Naive thymus-derived CD4-positive, alpha-beta T cell (primary cell): ENCODE measurements at regions not wholly inside any gene's neighbourhood (a gene's known extent, or its start where the extent isn't known, plus 50 kb on each side); places are given as distances from the start of the nearest gene placed in this dataset.

ENCODE experiments used
- ATAC-seq: fragments of 150-1000 bp; cut with Tn5 transposase; 2 replicates; pipeline ENCODE4 v1.10.0; 2021; ENCODE audit warnings: mild to moderate bottlenecking, moderate library complexity
- CTCF ChIA-PET: fragments of 350-600 bp; sonication (Branson Sonifier 250); formaldehyde crosslinking; loops from one replicate; lab custom pipeline; 2021; ENCODE audit warnings: antibody characterized with exemption; lab: Charles Lee
- POLR2A ChIA-PET: fragments of 350-600 bp; sonication (Branson Sonifier 250); formaldehyde crosslinking; loops from one replicate; lab custom pipeline; 2021; ENCODE audit warnings: antibody characterized with exemption, inconsistent platforms; lab: Charles Lee
- DNase-seq, 9 donors: peaks; one replicate each; pipeline versions ENCODE4 v3.0.0 to v3.0.0-alpha.2; 2020 to 2022; ENCODE audit warnings: mixed read lengths in 1 of 9
- H3K27ac ChIP-seq: one replicate; pipeline ENCODE4 v1.7.0; 2013; ENCODE audit warnings: mild to moderate bottlenecking, low read depth, low read length, moderate library complexity
- H3K27me3 ChIP-seq, 2 donors: one replicate each; pipeline ENCODE4 v1.7.0; 2013; ENCODE audit warnings: low read length in 2 of 2, mild to moderate bottlenecking in 2 of 2, moderate library complexity in 2 of 2; ENCODE audit not compliant: control insufficient read depth in 2 of 2, insufficient read depth in 2 of 2
- H3K36me3 ChIP-seq, 3 experiments: 1 replicate in 2 of 3; 2 replicates in 1 of 3; pipeline ENCODE4 v1.7.0; 2013; ENCODE audit warnings: low read length in 3 of 3, mild to moderate bottlenecking in 3 of 3, moderate library complexity in 1 of 3; ENCODE audit not compliant: insufficient read depth in 3 of 3, control insufficient read depth in 2 of 3
- H3K4me1 ChIP-seq, 2 donors: one replicate each; pipeline ENCODE4 v1.7.0; 2013; ENCODE audit warnings: low read length in 2 of 2, mild to moderate bottlenecking in 2 of 2, moderate library complexity in 1 of 2; ENCODE audit not compliant: control insufficient read depth in 2 of 2, insufficient read depth in 2 of 2
- H3K4me3 ChIP-seq: 2 replicates; pipeline ENCODE4 v1.7.0; 2013; ENCODE audit warnings: mild to moderate bottlenecking, low read length
- H3K9me3 ChIP-seq, 3 experiments: 1 replicate in 2 of 3; 2 replicates in 1 of 3; pipeline ENCODE4 v1.7.0; 2013; ENCODE audit warnings: low read length in 3 of 3; ENCODE audit not compliant: control insufficient read depth in 2 of 3
- H3K27ac Mint-ChIP-seq, 9 donors: one replicate each; pipeline ENCODE4 v1.8.0; 2020 to 2022; ENCODE audit warnings: mixed read lengths in 9 of 9, mild to moderate bottlenecking in 8 of 9, moderate library complexity in 5 of 9, inconsistent platforms in 2 of 9
- H3K27me3 Mint-ChIP-seq, 5 donors: one replicate each; pipeline ENCODE4 v1.8.0; 2021 to 2022; ENCODE audit warnings: mixed read lengths in 5 of 5, mild to moderate bottlenecking in 1 of 5
- H3K36me3 Mint-ChIP-seq, 5 donors: one replicate each; pipeline ENCODE4 v1.8.0; 2020 to 2022; ENCODE audit warnings: mixed read lengths in 5 of 5, mild to moderate bottlenecking in 3 of 5, inconsistent platforms in 1 of 5
- H3K4me1 Mint-ChIP-seq, 7 donors: one replicate each; pipeline ENCODE4 v1.8.0; 2020 to 2022; ENCODE audit warnings: mixed read lengths in 7 of 7, mild to moderate bottlenecking in 3 of 7, inconsistent platforms in 1 of 7
- H3K4me3 Mint-ChIP-seq, 10 donors: one replicate each; pipeline ENCODE4 v1.8.0; 2020 to 2022; ENCODE audit warnings: mild to moderate bottlenecking in 10 of 10, mixed read lengths in 10 of 10, moderate library complexity in 6 of 10, inconsistent platforms in 2 of 10
- H3K9me3 Mint-ChIP-seq, 11 donors: one replicate each; pipeline ENCODE4 v1.8.0; 2020 to 2022; ENCODE audit warnings: mixed read lengths in 11 of 11, mild to moderate bottlenecking in 4 of 11, inconsistent platforms in 1 of 11, moderate library complexity in 1 of 11
- intact Hi-C, 2 donors: fragments of 100-400 bp; cut with micrococcal nuclease; formaldehyde crosslinking; loops; one replicate each; pipeline ENCODE4 v1.15.1; 2023

GRCh38 chr4:126475730-126476129 is 1157.0 kb upstream of the INTU start:
- no peaks in the 10 kb centered on the region for H3K36me3 ChIP-seq
- H3K9me3 ChIP-seq = peaks cover 0 to 7% (median 0%) of the 10 kb centered on the region in 3 experiments
- H3K4me3 ChIP-seq = no peak overlapping the region
- no peak overlapping the region for H3K27ac ChIP-seq
- no peaks in the 10 kb centered on the region for H3K36me3 Mint-ChIP-seq
- peaks cover 0 to 10% (median 2%) of the 10 kb centered on the region in 11 donors for H3K9me3 Mint-ChIP-seq
- POLR2A ChIA-PET = no interaction called here
- CTCF ChIA-PET = no interaction called here
- DNase-seq (no peak), ATAC-seq (no peak)
- no peaks in the 10 kb centered on the region for H3K4me1 ChIP-seq
- H3K27me3 ChIP-seq = no peaks in the 10 kb centered on the region
- no peak overlapping the region for H3K27ac Mint-ChIP-seq
- no peaks in the 10 kb centered on the region for H3K4me1 Mint-ChIP-seq
- no peak overlapping the region for H3K4me3 Mint-ChIP-seq
- intact Hi-C loops = no loop called here
- no peaks in the 10 kb centered on the region for H3K27me3 Mint-ChIP-seq

GRCh38 chr4:126479709-126480108 is 1153.0 kb upstream of the INTU start:
- H3K4me3 ChIP-seq = no peak overlapping the region
- ChIA-PET CTCF (no interaction called here), POLR2A (no interaction called here)
- Mint-ChIP-seq H3K27ac (no peak overlapping the region), H3K4me3 (no peak overlapping the region), H3K27me3 (no peaks in the 10 kb centered on the region), H3K9me3 (peaks cover 0 to 10% (median 4%) of the 10 kb centered on the region in 11 donors), H3K4me1 (no peaks in the 10 kb centered on the region), H3K36me3 (no peaks in the 10 kb centered on the region)
- no peak overlapping the region for H3K27ac ChIP-seq
- H3K27me3 ChIP-seq = no peaks in the 10 kb centered on the region
- no peaks in the 10 kb centered on the region for H3K4me1 ChIP-seq
- intact Hi-C loops = no loop called here
- peaks cover 0 to 7% (median 0%) of the 10 kb centered on the region in 3 experiments for H3K9me3 ChIP-seq
- DNase-seq (no peak), ATAC-seq (no peak)
- H3K36me3 ChIP-seq = no peaks in the 10 kb centered on the region

- Mint-ChIP-seq H3K9me3 (peaks cover 0 to 11% (median 3%) of the 10 kb centered on the region in 11 donors), H3K4me1 (no peaks in the 10 kb centered on the region), H3K27me3 (no peaks in the 10 kb centered on the region), H3K36me3 (no peaks in the 10 kb centered on the region), H3K27ac (no peak overlapping the region), H3K4me3 (no peak overlapping the region)
- no peaks in the 10 kb centered on the region for H3K27me3 ChIP-seq
- no peak overlapping the region for H3K4me3 ChIP-seq
- DNase-seq (no peak), ATAC-seq (no peak)
- H3K27ac ChIP-seq = no peak overlapping the region
- peaks cover 0 to 7% (median 0%) of the 10 kb centered on the region in 3 experiments for H3K9me3 ChIP-seq
- no peaks in the 10 kb centered on the region for H3K36me3 ChIP-seq
- intact Hi-C loops = no loop called here
- H3K4me1 ChIP-seq = no peaks in the 10 kb centered on the region
- CTCF ChIA-PET = no interaction called here
- POLR2A ChIA-PET = no interaction called here
Observed at GRCh38 chr4:126482311-126482710, 1150.4 kb upstream of the INTU start.

DNA sequence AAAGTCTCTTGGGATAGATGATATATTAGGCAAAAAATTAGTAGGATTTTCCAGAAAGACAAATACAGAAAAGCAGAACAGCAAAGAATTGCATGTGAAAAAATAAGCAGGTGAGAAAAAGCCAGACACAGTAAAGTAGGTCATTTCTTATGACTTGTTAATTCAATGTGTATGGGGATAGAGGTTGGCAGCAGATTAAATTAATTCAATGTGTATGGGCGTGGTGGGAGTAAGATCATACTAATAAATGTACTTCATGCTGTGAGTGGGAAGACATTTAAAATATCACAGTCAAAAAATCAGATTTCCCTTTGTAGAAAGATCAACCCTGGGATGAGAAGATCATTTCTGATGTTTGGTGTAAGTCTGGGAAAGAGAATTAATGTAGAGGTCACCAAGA is 1146.4 kb upstream of the INTU start:
- Mint-ChIP-seq H3K27ac (no peak overlapping the region), H3K36me3 (no peaks in the 10 kb centered on the region), H3K9me3 (peaks cover 0 to 10% (median 2%) of the 10 kb centered on the region in 11 donors), H3K4me1 (no peaks in the 10 kb centered on the region), H3K27me3 (no peaks in the 10 kb centered on the region), H3K4me3 (no peak overlapping the region)
- Histone ChIP-seq H3K4me3 (no peak overlapping the region), H3K9me3 (no peaks in the 10 kb centered on the region), H3K27me3 (no peaks in the 10 kb centered on the region), H3K27ac (no peak overlapping the region), H3K4me1 (no peaks in the 10 kb centered on the region), H3K36me3 (no peaks in the 10 kb centered on the region)
- ChIA-PET POLR2A (no interaction called here), CTCF (no interaction called here)
- ATAC-seq = no peak
- no peak for DNase-seq
- intact Hi-C loops = no loop called here

DNA sequence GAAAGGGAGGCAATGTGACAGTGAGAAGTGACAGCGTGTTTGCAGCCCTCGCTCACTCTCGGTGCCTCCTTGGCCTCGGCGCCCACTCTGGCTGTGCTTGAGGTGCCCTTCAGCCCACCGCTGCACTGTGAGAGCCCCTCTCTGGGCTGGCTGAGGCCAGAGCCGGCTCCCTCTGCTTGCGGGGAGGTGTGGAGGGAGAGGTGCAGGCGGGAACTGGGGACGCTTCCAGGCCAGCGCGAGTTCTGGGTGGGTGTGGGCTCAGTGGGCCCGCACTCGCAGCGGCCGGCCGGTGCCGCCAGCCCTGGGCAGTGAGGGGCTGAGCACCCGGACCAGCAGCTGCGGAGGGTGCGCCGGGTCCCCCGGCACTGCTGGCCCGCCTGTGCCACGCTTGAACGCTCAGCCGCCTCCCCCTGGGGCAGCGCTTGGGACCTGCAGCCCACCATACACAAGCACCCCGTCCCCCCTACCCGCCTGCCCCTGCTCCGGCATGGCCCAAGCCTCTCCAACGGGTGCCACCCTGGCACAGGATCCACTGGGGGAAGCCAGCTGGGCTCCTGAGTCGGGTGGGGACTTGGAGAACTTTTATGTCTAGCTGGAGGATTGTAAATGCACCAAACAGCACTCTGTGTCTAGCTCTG is 1142.8 kb upstream of the INTU start:
- POLR2A ChIA-PET = no interaction called here
- H3K27ac Mint-ChIP-seq = no peak overlapping the region
- Histone ChIP-seq H3K36me3 (no peaks in the 10 kb centered on the region), H3K27me3 (no peaks in the 10 kb centered on the region), H3K9me3 (no peaks in the 10 kb centered on the region), H3K27ac (no peak overlapping the region), H3K4me1 (no peaks in the 10 kb centered on the region), H3K4me3 (no peak overlapping the region)
- no peak for ATAC-seq
- H3K4me1 Mint-ChIP-seq = no peaks in the 10 kb centered on the region
- peaks cover 0 to 21% (median 4%) of the 10 kb centered on the region in 11 donors for H3K9me3 Mint-ChIP-seq
- H3K36me3 Mint-ChIP-seq = no peaks in the 10 kb centered on the region
- no peak overlapping the region for H3K4me3 Mint-ChIP-seq
- CTCF ChIA-PET = interaction anchor here (0.6 kb wide), 1 partner anchor 563 kb away, joined by 3 read pairs; no protein-coding TSS in a partner anchor
- DNase-seq = no peak
- no peaks in the 10 kb centered on the region for H3K27me3 Mint-ChIP-seq
- intact Hi-C loops = no loop called here

DNA sequence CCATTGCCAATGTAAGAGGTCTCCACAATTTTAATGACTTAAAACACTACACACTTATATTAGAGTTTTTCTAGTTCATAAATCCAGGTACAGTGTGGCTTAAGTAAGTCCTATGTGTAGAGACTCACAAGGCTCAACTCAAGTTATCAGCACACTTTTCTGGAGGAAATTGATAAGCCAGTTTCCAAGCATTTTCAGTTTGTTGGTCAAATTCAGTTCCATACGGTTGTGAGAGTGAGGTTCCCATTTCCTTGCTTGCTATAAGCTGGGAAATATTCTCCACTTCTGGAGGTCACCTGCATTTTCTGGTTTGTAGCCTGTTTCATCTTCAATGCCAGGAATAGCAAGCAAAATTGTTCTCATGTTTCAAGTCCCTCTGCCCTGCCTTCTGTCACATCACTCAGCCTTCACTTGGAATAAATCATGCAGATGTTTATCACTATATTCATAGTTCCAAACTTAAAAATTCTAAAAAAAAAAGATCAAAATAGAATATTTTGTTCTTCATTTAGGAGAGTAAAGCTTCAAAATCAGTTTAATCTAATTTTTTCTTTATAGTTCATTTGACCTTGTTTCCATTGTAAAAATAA is 1137.5 kb upstream of the INTU start:
- Histone ChIP-seq H3K9me3 (no peaks in the 10 kb centered on the region), H3K27me3 (no peaks in the 10 kb centered on the region), H3K4me1 (no peaks in the 10 kb centered on the region), H3K27ac (no peak overlapping the region), H3K4me3 (no peak overlapping the region), H3K36me3 (no peaks in the 10 kb centered on the region)
- H3K36me3 Mint-ChIP-seq = no peaks in the 10 kb centered on the region
- no peak overlapping the region for H3K27ac Mint-ChIP-seq
- no peaks in the 10 kb centered on the region for H3K27me3 Mint-ChIP-seq
- no peak overlapping the region for H3K4me3 Mint-ChIP-seq
- ATAC-seq (no peak), DNase-seq (no peak)
- POLR2A ChIA-PET = no interaction called here
- peaks cover 0 to 20% (median 6%) of the 10 kb centered on the region in 11 donors for H3K9me3 Mint-ChIP-seq
- CTCF ChIA-PET = no interaction called here
- H3K4me1 Mint-ChIP-seq = no peaks in the 10 kb centered on the region
- intact Hi-C loops = no loop called here

DNA sequence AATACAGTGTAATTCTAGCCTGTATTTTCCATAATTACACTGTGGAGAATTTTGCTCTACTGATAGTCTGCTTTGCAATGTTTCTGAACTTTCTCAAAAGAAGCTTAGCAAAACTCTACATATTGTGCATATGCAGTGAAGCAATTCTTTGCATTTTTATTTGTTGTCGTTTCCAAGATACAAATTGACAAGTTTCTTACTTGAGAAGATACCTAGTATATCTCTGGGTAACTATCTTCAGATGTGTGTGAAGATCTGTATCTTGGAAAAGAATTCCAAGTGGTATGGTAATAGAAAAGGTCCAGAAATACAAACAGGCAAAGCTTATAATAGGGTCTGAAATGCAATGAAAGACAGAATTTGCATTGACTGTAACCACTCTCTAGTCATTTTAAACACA is 1119.8 kb upstream of the INTU start:
- Histone ChIP-seq H3K36me3 (no peaks in the 10 kb centered on the region), H3K27ac (no peak overlapping the region), H3K27me3 (no peaks in the 10 kb centered on the region), H3K9me3 (no peaks in the 10 kb centered on the region), H3K4me1 (no peaks in the 10 kb centered on the region), H3K4me3 (no peak overlapping the region)
- DNase-seq (no peak), ATAC-seq (no peak)
- peaks cover 0 to 23% (median 1%) of the 10 kb centered on the region in 11 donors for H3K9me3 Mint-ChIP-seq
- ChIA-PET POLR2A (no interaction called here), CTCF (no interaction called here)
- intact Hi-C loops = no loop called here
- no peak overlapping the region for H3K4me3 Mint-ChIP-seq
- no peaks in the 10 kb centered on the region for H3K36me3 Mint-ChIP-seq
- no peak overlapping the region for H3K27ac Mint-ChIP-seq
- no peaks in the 10 kb centered on the region for H3K27me3 Mint-ChIP-seq
- no peaks in the 10 kb centered on the region for H3K4me1 Mint-ChIP-seq
